Stomach (tissue), 4 donors: ENCODE measurements at regions not wholly inside any gene's neighbourhood (a gene's known extent, or its start where the extent isn't known, plus 50 kb on each side); places are given as distances from the start of the nearest gene placed in this dataset.

Source experiments
- EP300 ChIP-seq: sonication (generic); formaldehyde crosslinking; IDR thresholded peaks from one replicate; pipeline ENCODE4 v1.6.1; 2017; ENCODE audit warnings: antibody characterized with exemption
- POLR2A ChIP-seq, 4 donors: fragments of 450-650 bp; IDR thresholded peaks; one replicate each; pipeline ENCODE4 v1.6.1; 2016; ENCODE audit warnings: antibody characterized with exemption in 4 of 4, control low read depth in 2 of 4, mild to moderate bottlenecking in 1 of 4, moderate library complexity in 1 of 4
- POLR2AphosphoS5 ChIP-seq, 3 donors: sonication (generic); formaldehyde crosslinking; IDR thresholded peaks; one replicate each; pipeline ENCODE4 v1.6.1; 2016; ENCODE audit warnings: antibody characterized with exemption in 3 of 3
- TF ChIP-seq, protein P1 (sequence below), 7 experiments: fragments of 450-650 bp in 4 of 7; fragments of 200-600 bp in 3 of 7; sonication (generic) in 3 of 7; IDR thresholded peaks; one replicate each; pipeline ENCODE4 v1.5.1; 2016 to 2019; ENCODE audit warnings: antibody characterized with exemption in 7 of 7, control low read depth in 2 of 7, mild to moderate bottlenecking in 1 of 7

- TF ChIP-seq, protein P1, sequence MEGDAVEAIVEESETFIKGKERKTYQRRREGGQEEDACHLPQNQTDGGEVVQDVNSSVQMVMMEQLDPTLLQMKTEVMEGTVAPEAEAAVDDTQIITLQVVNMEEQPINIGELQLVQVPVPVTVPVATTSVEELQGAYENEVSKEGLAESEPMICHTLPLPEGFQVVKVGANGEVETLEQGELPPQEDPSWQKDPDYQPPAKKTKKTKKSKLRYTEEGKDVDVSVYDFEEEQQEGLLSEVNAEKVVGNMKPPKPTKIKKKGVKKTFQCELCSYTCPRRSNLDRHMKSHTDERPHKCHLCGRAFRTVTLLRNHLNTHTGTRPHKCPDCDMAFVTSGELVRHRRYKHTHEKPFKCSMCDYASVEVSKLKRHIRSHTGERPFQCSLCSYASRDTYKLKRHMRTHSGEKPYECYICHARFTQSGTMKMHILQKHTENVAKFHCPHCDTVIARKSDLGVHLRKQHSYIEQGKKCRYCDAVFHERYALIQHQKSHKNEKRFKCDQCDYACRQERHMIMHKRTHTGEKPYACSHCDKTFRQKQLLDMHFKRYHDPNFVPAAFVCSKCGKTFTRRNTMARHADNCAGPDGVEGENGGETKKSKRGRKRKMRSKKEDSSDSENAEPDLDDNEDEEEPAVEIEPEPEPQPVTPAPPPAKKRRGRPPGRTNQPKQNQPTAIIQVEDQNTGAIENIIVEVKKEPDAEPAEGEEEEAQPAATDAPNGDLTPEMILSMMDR (IDR thresholded peaks at IDR 0.05): no peak
- no peak for TF ChIP-seq POLR2AphosphoS5 (IDR thresholded peaks at IDR 0.05)
- no peak for TF ChIP-seq EP300
- TF ChIP-seq POLR2A (IDR thresholded peaks at IDR 0.05): no peak
These were observed 218.8 kb downstream of the TFAP2A start for GRCh38 chr6:10196090-10196489.
